Stimulated activated CD8-positive, alpha-beta memory T cell treated with anti-CD3 and anti-CD28 coated beads, Interleukin-4, amount 100 ng/mL, for 48 hours (primary cell): ENCODE measurements at regions not wholly inside any gene's neighbourhood (a gene's known extent, or its start where the extent isn't known, plus 50 kb on each side); places are given as distances from the start of the nearest gene placed in this dataset.

Experiments
- DNase-seq: peaks from one replicate; pipeline ENCODE4 v3.0.0-alpha.2; 2020

DNA sequence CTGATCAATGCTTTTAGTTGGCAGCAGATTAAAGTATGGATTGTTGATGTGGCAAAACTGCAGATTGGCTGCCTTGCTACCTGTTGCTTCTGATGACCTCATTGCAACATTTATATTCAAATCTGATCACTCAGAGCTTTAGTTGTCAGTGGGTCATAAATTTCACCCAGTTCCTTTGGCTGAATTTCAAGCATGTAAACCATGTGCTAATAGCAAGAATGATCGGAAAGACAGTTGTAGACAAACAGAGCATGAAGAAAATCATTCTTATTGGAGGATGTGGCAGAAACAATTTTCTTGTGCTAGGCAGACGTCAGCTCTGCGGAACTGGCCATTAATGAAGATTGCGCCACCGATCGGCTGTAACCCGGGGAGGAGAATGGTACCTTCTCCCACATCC, 346.6 kb upstream of the EEF2KMT start:
- no peak for DNase-seq

DNA sequence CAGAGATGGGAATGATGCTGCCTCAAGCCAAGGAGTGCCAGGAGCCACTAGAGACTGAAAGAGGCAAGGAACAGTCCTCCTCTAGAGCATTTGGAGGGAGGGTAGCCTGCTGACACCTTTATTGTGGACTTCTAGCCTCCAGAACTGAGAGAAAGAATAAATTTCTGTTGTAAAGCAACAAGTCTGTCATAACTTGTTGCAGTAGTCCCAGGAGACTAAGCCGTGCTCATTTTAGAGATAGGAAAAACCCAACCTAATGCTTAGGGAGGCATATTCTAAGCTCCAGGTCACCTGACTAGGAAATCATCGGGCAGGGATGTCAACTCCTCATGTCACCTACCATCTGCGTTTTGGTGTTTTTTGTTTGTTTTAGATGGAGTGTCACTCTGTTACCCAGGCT, 345.4 kb upstream of the EEF2KMT start:
- no peak for DNase-seq

DNA sequence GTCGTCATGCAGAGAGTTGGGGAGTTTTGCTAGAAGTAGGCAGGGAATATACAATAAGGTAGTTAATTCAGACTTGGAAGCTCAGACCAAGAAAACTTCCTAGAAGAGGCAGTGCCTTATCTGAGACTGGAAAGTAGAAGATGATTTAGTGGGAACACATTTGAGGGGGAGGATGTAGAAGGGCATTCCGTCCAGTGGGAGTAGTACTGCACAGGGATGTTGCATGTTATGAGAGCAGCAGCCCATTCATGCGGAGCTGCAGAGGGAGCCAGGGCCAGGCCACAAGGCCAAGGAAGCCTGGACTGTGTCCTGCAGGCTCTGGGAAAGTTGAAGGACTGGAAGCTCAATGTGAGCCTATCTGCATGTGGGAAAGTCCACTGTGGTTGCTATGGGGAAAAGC, 344.5 kb upstream of the EEF2KMT start:
- DNase-seq, result no peak

DNA sequence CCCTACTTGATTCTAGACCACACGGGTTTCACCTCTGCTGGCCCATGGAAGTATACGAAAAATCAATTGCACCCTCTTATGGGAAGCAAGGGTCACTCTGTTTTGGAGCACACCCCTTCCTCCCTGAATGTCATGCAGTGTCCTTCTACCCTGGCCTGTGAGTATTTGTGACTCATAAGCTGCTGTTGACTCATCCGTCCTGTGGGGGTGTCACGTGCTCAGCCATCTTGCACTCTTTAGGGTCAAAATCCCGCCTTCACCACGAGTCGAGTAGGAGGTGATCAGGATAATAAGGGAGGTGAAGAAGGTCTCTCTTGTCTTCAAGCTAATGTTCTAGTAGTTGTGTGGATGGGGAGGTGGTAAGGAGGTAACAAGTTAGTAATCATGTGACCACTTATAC, 341.0 kb upstream of the EEF2KMT start:
- no peak for DNase-seq

DNA sequence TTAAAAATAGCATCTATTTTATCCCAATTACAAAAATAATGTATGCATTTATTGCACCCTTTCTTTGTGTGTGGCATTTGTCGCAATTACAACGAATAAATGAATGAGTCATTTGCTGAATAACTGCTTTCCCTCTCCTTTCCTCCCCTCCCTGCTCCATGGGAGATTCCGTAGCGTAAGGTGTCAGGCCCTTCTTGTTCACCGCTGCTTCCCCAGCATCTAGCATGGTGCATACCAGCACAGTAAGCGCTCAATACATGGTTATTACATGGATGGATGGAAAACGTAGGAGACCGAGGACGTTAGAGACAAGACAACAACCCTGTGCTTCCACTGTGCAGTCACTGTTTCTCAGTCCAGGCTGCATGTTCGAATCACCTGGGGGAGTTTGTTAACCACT, 336.0 kb upstream of the EEF2KMT start:
- DNase-seq, result no peak

DNA sequence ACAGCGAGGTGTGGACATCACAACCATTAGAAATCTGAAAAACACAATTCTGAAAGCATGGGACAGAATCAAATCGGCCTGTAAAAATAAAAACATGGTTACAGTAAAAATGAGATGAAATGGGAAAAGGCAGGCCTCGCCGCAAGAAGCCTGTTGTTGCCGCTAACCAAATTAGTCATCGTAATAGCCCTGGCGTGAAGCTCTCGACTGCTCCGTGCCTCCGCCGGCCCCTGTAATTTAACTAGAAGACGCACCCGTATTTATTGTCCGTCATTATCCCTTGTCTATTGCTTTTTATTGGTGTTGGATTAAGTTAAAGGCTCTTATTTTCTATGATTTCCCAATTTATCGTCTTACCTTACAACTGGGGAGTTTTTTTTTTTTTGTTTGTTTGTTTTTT, 334.6 kb upstream of the EEF2KMT start:
- DNase-seq, result no peak

DNA sequence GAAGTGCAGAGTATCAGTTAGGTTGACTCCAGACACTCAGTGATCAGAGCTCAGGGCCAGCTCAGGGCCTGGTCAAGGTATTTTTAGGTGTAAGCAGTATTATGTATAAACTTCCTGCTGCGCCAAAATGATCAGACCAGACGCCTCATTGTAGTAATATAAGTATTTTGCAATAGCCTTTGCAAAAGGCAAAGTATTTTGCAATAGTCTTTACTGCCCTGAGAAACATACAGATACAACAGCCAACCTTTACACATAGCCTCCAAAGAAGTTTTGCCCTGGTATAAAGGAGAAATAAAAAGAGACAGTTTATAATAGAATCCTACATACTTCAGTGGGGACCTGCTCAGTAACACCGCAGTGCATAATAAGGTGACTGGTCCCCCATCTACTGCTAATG, 333.0 kb upstream of the EEF2KMT start:
- no peak for DNase-seq

DNA sequence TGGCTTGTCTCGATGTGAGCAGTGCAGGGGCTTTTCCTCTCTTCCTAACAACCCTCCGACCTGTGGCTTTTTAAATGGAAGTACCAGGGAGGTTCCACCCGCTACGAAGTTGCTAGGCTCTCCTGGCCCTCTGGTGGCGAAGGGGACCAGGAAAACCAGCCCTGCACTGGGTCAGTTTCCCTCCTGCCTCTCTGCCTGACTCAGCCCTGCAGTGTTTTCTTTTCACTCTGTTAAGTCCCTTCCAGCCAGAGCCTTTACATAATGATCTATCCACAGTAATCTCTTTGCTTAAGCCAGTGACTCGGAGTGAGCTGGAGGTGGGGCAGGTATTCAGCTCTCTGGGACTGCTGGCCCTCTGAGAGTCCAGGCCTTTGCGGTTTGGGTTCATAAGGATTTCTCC, 331.3 kb upstream of the EEF2KMT start:
- no peak for DNase-seq

DNA sequence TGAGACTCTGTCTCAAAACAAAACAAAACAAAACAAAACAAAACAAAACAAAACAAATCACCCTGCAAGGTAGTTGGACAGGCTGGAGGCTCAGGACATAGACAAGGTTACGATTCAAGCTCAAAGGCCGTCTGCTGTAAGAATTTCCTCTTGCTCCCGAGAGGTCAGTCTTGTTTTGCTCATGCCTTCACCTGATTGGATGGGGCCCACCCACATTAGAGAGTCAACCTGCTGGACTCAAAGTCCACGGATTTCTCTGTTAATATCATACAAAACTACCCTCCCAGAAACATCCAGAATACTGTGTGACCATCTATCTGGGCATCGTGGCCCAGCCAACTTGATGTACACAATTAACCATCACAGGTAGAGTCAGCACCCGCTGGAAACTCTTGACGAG, 330.0 kb upstream of the EEF2KMT start:
- no peak for DNase-seq

DNA sequence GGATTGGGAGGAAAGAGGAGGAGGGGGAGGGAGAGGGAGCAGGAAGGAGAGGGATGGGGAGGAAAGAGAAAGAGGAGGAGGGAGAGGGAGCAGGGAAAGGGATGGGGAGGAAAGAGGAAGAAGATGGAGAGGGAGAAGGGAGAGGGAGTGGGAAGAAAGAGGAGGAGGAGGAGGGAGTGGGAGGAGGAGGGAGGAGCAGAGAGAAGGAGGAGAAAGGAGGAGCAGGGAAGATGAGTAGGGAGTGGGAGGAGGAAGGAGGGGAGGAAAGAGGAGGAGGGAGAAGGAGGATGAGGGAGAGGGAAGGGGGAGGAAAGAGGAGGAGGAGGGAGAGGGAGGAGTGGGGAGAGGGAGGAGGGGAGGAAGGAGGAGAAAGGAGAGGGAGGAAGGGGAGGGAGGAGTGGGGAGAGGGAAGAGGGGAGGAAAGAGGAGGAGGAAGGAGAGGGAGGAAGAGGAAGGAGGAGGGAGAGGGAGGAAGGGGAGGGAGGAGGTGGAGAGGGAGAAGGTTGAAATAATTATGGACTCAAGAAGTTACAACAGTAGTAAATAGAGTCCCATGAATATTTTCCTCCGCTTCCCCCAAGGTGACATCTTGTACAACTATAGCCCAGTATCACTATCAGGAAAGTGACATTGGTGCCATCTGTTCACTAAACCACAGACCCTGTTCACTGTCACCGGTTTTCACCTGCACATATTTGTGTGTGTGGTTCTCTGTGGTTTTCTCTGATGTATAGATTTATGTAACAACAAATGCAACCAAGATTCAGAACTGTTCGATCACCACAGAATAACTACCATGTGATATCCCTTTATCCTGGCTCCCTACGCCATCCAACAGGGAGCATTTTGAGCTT, 325.3 kb upstream of the EEF2KMT start:
- no peak for DNase-seq

DNA sequence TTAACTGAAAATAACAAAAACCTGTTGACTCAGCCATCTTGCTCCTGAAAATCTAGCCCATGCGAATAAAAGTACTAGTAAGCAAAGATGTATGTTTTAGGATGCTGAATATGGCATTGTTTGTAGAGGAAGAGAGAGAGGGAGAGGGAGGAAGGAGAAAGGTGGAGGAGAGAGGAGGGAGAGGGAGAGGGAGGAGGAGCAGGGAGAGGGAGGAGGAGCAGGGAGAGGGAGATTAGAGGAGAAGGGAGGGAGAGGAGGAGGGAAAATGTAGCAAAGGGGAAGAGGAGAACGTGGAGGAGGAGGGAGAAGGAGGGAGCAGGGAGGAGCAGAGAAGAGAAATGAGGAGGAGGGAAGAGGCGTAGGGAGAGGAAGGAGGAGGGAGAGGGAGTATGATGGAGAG, 324.5 kb upstream of the EEF2KMT start:
- DNase-seq, result no peak

DNA sequence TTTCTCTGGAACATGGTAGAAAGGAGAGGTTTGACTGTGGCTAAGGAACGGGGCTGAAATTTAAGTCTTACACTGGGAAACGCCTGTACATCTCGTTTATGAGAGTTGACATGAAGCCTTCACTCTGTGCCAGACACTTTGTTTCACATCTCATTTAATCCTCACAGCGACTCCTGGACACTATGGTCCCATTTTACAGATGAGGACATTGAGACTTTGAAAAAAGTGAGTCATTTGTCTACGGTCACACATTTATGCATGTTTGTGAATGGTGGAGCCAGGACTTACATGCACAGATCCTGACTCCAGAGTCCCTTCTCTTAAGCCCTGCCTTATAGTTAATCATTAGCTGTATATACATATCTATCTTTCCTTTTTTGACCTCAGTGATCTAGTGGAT, 318.4 kb upstream of the EEF2KMT start:
- no peak for DNase-seq

DNA sequence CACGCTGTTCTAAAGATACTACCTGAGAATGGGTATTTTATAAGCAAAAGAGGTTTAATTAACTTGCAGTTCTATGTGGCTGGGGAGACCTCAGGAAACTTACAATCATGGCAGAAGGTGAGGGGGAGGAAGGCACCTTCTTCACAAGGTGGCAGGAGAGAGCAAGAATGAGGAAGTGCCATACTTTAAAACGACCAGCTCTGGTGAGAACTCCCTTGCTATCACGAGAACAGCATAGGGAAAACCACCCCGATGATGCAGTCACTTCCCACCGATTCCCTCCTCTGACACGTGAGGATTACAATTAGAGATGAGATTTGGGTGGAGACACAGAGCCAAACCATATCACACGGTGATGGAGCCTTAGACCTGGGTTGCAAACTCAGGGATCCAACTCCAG, 317.5 kb upstream of the EEF2KMT start:
- no peak for DNase-seq

DNA sequence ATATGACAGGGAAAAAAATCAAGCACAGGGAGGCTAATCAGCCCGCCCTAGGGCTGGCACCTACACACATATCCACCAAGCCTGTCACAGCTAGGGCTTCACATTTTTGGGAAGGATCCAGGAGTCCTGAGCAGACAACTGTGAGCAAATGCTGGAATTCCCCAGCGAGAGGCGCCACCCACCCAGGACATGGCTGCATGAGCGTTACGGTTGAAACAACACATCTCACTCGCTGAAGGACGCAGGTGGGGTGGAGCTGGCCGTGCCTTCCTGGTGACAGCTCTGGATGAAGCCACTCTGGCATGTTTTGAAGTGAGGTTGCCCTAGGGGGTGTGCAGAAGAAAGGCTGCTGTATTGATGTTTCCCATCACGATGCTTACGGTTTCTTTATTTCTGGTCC, 315.1 kb upstream of the EEF2KMT start:
- DNase-seq, result no peak

DNA sequence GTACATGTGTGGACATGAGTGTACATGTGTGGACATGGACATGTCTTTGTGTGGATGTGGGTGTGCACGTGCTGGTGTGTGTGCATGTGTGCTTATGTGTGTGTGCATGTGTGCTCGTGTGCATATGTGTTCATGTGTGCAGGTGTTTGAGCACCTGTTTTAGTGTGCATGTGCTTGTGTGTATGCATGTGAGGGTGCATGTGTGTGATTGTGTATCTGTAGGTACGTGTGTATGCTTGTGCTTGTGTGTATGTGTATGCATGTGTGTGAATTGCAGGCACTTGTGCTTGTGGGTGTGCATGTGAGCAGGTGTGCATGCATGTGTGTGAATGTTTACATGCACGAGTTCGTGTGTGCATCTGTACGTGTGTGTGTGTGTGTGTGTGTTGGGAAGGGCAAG, 300.6 kb upstream of the EEF2KMT start:
- no peak for DNase-seq

DNA sequence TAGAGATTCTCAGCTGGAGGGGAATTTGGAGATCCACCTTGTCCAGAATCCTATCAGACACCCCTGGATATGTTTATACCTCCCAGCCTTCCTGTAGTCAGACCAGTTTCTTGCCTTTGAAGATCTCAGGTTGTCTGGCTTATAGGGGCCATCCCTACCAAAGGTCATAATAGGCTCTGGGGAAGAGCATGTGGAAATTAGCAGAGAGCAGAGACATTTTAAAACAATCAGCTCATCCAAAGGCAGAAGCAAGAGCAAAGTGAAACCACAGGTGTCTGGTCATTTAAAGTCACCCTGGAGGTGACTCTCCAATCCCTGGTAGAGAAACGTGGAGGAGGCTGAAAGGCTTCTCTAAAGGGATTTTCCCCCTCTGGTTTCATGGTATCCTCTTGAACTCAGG, 299.3 kb upstream of the EEF2KMT start:
- no peak for DNase-seq

DNA sequence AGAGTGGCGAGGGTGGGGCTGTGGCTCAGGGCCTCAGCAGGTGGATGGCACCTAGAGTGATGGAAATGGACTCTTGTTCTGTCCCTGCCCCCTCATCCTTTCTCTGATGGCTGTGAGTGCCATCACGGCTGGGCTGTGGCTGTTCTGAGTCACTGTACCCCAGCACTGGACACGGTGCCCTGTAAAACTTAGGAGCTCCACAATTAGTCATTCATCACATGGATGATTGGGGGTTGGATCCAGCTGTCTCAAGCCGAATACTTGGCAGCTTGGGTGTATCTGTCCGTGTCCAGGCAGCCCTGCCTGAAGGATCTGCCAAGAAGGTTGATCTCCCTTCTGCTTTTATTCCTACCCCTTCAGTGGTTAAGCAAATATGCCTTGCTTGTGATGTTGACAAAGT, 295.5 kb upstream of the EEF2KMT start:
- no peak for DNase-seq

DNA sequence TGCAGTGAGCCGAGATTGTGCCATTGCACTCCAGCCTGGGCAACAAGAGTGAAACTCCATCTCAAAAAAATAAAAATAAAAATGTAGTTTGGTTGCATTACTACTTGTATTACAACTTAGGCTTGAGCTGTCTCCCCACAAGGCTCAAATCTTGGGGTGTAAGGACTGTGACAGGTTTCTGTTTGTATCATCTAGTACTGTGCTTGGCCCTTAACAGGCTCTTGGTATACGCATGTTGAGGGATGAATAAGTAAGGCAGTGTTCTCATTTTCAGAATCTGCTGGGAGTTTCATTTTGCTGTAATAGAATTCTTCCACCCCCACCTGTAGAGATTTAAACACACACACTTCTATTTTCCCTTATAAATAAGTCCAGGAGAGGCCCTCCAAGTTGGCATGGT, 289.4 kb upstream of the EEF2KMT start:
- DNase-seq, result no peak

DNA sequence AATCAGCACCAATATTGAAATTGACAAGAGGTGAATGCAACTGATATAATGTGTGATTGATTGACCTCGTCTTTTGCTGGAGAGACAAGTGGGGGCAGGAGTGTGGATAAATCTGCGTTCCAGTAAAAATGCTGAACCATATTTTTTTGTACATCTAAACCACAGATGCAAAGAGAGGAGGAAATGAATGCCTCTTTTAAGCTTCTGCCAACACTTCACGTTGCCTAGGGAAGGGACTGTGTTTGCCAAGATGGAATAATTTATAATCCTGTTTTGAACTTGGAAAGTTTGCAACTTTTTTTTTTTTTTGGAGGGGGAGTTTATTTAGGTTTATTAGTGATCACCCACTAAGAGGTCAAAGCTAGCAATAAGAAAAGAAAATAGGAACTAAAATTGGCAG, 288.2 kb upstream of the EEF2KMT start:
- DNase-seq, result no peak

DNA sequence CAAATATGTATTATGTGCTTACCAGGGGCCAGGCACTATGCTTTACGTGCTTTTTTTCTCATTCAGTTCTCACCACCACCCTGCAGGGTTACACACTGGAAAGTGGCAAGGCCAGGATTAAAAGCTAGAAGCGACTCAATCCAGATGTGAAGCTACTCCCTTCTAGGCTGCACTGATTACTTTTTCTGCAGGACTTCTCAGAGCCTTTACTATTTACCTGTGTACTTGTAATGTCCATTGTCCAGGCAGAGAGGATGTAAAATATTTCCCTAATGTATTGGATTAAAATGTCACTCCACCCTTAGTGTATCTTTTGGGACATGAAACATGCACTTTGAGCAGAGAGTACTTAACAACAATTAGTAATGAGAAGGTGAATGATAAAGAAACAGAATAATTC, 287.5 kb upstream of the EEF2KMT start:
- no peak for DNase-seq

DNA sequence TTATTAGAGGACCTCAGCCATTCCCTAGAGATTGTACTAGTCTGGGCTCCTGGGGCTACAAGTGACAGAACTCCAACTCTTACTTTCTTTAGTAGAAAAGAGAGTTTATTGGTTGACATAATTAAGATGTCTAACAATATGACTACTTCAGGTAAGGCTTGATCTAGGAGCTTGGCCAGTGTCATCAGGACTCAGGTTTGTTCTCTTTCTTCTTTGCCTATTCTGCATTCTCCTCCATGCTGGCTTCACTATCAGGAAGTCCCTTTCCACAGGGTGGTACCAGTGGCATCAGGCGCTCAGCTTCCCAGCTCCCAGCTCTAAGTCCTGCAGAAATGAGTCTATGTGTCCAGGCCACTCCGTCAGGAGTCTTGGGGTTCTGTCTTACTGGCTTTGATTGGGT, 286.1 kb upstream of the EEF2KMT start:
- no peak for DNase-seq

DNA sequence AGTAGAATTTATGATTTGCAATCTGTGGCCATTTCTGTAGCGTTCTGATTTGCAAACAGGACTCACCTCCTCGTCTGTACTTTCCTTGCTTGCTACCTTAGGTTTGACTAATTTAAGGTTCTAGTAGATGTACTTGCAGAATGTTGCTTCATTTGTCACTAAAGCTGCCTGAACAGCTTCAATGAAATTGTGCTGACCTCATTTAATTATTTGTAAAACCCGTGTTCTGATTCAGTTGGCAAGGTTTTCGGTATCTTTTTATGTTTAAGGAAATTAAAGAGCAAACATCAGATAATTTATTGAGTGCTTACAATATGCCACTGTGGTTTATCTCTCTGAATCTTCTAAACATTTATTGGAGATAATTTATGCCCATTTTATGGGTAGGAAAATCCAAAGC, 284.9 kb upstream of the EEF2KMT start:
- DNase-seq, result no peak

DNA sequence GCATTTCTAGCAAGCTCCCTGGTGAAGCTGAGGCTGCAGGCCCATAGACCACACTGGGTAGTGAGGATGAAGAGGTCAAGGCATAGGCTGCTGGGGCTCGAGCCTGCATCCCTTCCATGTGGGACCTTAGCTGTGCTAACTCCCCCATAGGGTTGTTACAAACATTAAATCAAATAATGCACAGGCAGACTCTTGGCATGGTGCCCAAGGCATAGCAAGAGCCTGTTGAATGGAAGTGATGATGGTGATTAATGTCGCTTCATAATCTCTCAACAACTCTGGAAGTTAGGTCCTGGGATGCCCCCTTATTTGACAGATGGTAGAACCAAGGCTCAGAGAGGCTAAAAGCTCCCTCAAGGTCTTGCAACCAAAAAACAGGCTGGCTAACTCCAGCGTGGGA, 283.9 kb upstream of the EEF2KMT start:
- DNase-seq, result no peak

DNA sequence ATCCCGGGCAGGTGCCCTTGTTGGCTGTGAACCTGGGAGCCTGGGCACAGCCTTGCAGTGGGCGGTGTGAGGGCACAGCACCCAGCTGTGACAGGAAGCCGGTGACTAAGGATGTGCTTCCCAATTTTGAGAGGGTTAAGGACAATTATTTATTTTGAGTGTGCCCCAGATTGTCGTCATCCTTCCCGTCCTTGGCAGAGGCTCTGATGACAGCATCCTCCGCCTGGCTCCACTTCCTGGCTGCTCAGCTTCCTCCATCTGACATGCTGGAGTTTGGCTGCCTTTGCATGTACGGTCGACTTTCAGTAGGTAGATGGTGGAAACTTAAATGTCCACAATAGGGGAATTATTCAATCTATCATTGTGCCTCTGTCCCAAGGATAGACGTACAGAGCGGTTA, 282.4 kb upstream of the EEF2KMT start:
- no peak for DNase-seq

DNA sequence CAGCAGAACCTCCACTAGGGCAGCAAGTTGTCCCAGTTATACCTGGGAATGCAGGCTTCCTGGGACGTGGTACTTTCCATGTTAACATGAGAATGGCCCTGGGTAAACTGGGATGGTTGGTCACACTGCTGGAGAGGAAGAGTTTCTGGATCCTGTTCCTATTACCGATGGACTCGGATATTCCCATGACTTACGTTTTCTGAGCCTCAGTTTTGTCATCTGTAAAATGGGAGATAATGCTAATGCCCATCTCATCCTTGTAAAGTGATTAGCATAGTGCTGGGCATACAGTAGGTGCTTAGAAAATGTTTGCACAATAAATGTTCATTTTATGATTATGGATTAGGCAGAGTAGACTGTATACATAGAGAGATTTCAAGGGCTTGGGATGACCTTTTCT, 280.9 kb upstream of the EEF2KMT start:
- no peak for DNase-seq
